Common myeloid progenitor, CD34-positive (primary cell): ENCODE measurements at regions not wholly inside any gene's neighbourhood (a gene's known extent, or its start where the extent isn't known, plus 50 kb on each side); places are given as distances from the start of the nearest gene placed in this dataset.

Experiments used
- CTCF ChIA-PET: fragments of 350-600 bp; sonication (Branson Sonifier 250); formaldehyde crosslinking; loops from one replicate; lab custom pipeline; 2021; ENCODE audit warnings: antibody characterized with exemption; lab: Charles Lee
- POLR2A ChIA-PET: fragments of 350-600 bp; sonication (Branson Sonifier 250); formaldehyde crosslinking; loops from one replicate; lab custom pipeline; 2021; ENCODE audit warnings: antibody characterized with exemption; lab: Charles Lee
- DNase-seq, 3 donors: peaks; one replicate each; pipeline versions ENCODE4 v3.0.0 to v3.0.0-alpha.2; 2013
- H3K27ac ChIP-seq, 2 experiments: 1 replicate in 1 of 2; 2 replicates in 1 of 2; pipeline ENCODE4 v1.7.0; 2013; ENCODE audit warnings: inconsistent platforms in 2 of 2, low read length in 2 of 2, mild to moderate bottlenecking in 2 of 2, low read depth in 1 of 2, moderate library complexity in 1 of 2; ENCODE audit not compliant: severe bottlenecking in 2 of 2, insufficient read depth in 1 of 2, poor library complexity in 1 of 2
- H3K27me3 ChIP-seq, 5 experiments: replicated peaks in 2 of 5; 1 replicate in 3 of 5; 2 replicates in 2 of 5; pipeline versions ENCODE4 v1.6.1 to v1.7.0; 2013; ENCODE audit warnings: low read length in 4 of 5, mild to moderate bottlenecking in 2 of 5, moderate library complexity in 2 of 5, inconsistent platforms in 1 of 5; ENCODE audit not compliant: insufficient read depth in 5 of 5, control insufficient read depth in 4 of 5
- H3K36me3 ChIP-seq, 4 experiments: 1 replicate in 2 of 4; 2 replicates in 2 of 4; pipeline versions ENCODE4 v1.6.1 to v1.7.0; 2013; ENCODE audit warnings: low read length in 3 of 4, control low read depth in 1 of 4, mild to moderate bottlenecking in 1 of 4; ENCODE audit not compliant: control insufficient read depth in 4 of 4, insufficient read depth in 4 of 4
- H3K4me1 ChIP-seq, 4 experiments: 1 replicate in 3 of 4; 2 replicates in 1 of 4; pipeline versions ENCODE4 v1.6.1 to v1.7.1; 2013; ENCODE audit warnings: low read length in 3 of 4, mild to moderate bottlenecking in 3 of 4, control low read depth in 1 of 4, inconsistent platforms in 1 of 4, moderate library complexity in 1 of 4; ENCODE audit not compliant: control insufficient read depth in 4 of 4, insufficient read depth in 4 of 4; ENCODE audit errors: control extremely low read depth in 1 of 4
- H3K4me3 ChIP-seq, 7 experiments: 1 replicate in 4 of 7; 2 replicates in 3 of 7; pipeline versions ENCODE4 v1.5.1 to v1.7.0; 2013; ENCODE audit warnings: mild to moderate bottlenecking in 7 of 7, low read length in 6 of 7, moderate library complexity in 6 of 7, inconsistent platforms in 2 of 7, low read depth in 2 of 7, control low read depth in 1 of 7; ENCODE audit not compliant: insufficient read depth in 4 of 7, control insufficient read depth in 1 of 7; ENCODE audit errors: extremely low read depth in 1 of 7
- H3K9me3 ChIP-seq, 5 experiments: 1 replicate in 4 of 5; 2 replicates in 1 of 5; pipeline versions ENCODE4 v1.6.1 to v1.7.1; 2013; ENCODE audit warnings: low read length in 4 of 5, mild to moderate bottlenecking in 2 of 5, inconsistent platforms in 1 of 5, low read depth in 1 of 5, moderate library complexity in 1 of 5; ENCODE audit not compliant: control insufficient read depth in 4 of 5, insufficient read depth in 2 of 5; ENCODE audit errors: control extremely low read depth in 1 of 5
- WGBS: methylation state at CpG from one replicate; pipeline ENCODE4 v1.1.5; 2013; ENCODE audit not compliant: insufficient coverage; 5-methylcytosine and 5-hydroxymethylcytosine counted together

DNA sequence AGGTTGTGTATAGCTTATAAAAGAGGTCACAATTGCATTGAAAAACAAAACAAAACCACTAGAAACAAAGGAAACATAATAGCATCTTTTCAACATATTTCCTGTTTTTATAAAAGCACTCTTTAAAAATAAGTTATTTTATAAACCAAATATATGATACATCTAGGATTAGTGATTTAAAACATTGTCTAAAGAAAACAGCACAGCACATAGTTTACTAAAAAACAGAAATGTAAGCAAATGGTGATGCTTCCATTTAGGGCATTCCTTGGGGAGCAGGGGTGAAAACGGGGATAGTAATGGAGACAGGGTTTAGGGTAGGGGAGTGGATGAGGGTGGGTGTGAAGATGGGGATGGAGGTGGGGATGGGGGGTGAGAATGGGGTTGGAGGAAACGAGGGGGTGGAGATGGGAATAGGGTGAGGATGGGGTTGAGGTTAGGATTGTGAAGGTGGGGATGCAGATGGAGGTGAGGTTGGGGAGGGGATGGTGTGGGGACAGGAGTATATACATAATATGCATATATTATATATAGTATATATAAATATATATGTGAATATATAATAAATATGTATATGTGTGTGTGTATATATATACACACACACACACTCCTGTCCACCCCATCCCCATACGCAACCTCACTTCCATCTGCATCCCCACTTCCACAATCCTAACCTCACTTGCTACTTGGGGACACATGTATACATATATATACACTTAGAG lies 1519.5 kb downstream of the CDH11 start:
- ChIA-PET POLR2A (no interaction called here), CTCF (no interaction called here)
- H3K27ac ChIP-seq, result no peak overlapping the region
- no peak overlapping the region for H3K4me3 ChIP-seq
- no peaks in the 10 kb centered on the region for H3K27me3 ChIP-seq
- no peaks in the 10 kb centered on the region for H3K4me1 ChIP-seq
- H3K9me3 ChIP-seq, result no peaks in the 10 kb centered on the region
- DNase-seq, result no peak
- H3K36me3 ChIP-seq, result no peaks in the 10 kb centered on the region
- 75% methylated on average over 1 of the region's 3 CpGs for WGBS

DNA sequence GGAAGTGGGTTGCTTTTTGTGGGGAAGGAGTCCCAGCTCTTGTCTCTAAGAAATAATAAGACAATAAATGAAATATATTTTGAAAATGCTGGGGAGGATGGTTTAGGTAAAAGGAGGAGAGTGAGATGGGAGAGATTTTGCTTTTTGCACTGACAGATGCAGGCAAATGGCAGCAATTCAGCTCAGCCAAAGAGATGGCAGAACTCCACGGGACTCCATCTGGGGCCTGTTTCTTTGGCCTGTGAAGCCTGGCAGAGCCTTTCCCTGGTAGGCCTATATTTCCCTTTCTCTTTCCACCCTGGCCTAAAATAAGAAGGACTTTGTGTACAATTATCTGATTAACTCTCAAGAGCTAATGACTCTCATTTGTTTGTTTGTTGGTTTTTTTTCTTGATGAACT lies 1525.1 kb downstream of the CDH11 start:
- WGBS, result 100% methylated on average over 1 of the region's 1 CpG
- CTCF ChIA-PET, result no interaction called here
- Histone ChIP-seq H3K4me1 (no peaks in the 10 kb centered on the region), H3K4me3 (no peak overlapping the region), H3K9me3 (no peaks in the 10 kb centered on the region), H3K27me3 (no peaks in the 10 kb centered on the region), H3K27ac (no peak overlapping the region), H3K36me3 (no peaks in the 10 kb centered on the region)
- no peak for DNase-seq
- POLR2A ChIA-PET, result no interaction called here

DNA sequence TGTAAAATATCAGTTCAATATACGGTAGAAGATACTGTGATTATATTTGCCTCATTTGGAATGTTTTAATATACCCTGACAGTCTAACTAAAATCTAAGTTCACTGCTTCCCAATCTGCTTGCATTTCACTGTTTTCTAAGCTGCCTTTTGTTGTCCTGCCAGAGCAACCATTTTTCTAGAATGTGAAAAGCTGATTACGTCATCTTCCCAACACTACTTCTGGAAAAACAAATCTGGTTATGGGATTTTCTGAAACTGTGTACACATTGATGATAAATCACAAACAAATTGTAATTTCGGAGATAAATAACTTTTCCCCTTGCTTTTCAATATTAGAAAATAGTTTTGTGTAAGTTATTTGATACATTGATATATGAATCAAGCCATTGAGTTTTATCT lies 1529.0 kb downstream of the CDH11 start:
- no peaks in the 10 kb centered on the region for H3K36me3 ChIP-seq
- no peaks in the 10 kb centered on the region for H3K27me3 ChIP-seq
- no CpG with 5 or more reads among the region's 3 CpGs for WGBS
- ChIA-PET POLR2A (no interaction called here), CTCF (interaction anchor here (0.7 kb wide), 2 partner anchors 12 to 706 kb away, joined by 3 read pairs; no protein-coding TSS in a partner anchor)
- H3K27ac ChIP-seq, result no peak overlapping the region
- H3K4me1 ChIP-seq, result no peaks in the 10 kb centered on the region
- H3K9me3 ChIP-seq, result no peaks in the 10 kb centered on the region
- H3K4me3 ChIP-seq, result no peak overlapping the region
- DNase-seq, result no peak

DNA sequence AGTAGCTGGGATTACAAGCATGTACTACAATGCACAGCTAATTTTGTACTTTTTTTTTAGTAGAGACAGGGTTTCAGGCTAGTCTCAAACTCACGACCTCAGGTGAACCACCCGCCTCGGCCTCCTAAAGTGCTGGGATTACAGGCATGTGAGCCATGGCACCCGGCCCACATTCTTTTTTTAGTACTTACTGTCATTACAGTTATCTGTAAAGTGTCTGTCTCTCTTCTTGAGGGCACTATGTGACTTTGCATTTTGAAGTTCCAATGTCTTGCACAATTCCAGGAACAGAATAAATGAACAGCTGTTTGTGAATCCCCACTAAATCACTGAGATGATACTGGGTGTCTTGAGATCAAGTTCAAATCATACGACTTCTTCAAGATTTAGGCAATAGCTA lies 1540.3 kb downstream of the CDH11 start:
- Histone ChIP-seq H3K36me3 (no peaks in the 10 kb centered on the region), H3K4me3 (no peak overlapping the region), H3K9me3 (no peaks in the 10 kb centered on the region), H3K27me3 (no peaks in the 10 kb centered on the region), H3K27ac (no peak overlapping the region), H3K4me1 (no peaks in the 10 kb centered on the region)
- 85% methylated on average over 4 of the region's 5 CpGs for WGBS
- POLR2A ChIA-PET, result no interaction called here
- CTCF ChIA-PET, result interaction anchor here (0.9 kb wide), 1 partner anchor 11 kb away, joined by 3 read pairs; no protein-coding TSS in a partner anchor
- no peak for DNase-seq

DNA sequence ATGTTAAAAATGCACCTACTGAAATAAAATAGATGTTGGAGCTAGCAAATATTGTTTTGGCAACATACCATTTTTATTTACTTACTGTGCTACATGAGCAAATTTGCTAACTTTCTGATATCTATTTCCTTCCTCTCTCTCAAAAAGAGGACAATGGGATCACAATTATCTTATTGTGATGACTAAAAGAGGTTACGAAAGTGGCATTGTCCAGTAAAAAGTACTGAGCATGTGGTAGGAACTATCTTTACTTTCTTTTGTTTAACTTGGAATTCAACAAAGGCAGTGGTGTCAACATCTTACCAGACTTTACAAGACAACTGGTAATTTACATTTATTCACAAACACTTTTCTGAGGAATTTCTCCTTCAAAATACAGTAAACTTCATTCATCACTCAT lies 1542.6 kb upstream of the CDH8 start:
- H3K27me3 ChIP-seq, result no peaks in the 10 kb centered on the region
- no peak overlapping the region for H3K27ac ChIP-seq
- H3K4me3 ChIP-seq, result no peak overlapping the region
- no peaks in the 10 kb centered on the region for H3K36me3 ChIP-seq
- ChIA-PET POLR2A (no interaction called here), CTCF (no interaction called here)
- no peaks in the 10 kb centered on the region for H3K4me1 ChIP-seq
- WGBS, result no CpG with 5 or more reads among the region's 1 CpG
- no peaks in the 10 kb centered on the region for H3K9me3 ChIP-seq
- no peak for DNase-seq

DNA sequence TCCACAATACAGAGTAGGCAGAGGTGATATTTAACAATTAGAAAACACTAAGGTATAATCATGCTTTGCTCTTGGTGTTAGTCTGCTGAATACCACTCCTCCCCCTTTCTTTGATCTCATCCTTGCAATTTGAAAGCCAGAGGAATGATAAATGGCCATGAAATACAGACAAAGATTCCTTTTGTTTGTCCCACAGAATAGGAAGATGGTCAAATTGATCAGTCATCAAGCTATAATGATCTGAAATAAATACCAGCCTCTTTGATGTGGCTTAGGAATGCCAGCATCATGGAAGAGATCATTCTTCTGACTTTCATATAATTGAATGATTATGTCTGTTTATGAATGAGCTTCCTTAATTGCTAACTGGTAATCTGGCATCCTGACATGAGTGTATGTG lies 1541.7 kb upstream of the CDH8 start:
- Histone ChIP-seq H3K4me1 (no peaks in the 10 kb centered on the region), H3K27ac (no peak overlapping the region), H3K36me3 (no peaks in the 10 kb centered on the region), H3K9me3 (no peaks in the 10 kb centered on the region), H3K4me3 (no peak overlapping the region), H3K27me3 (no peaks in the 10 kb centered on the region)
- no peak for DNase-seq
- ChIA-PET POLR2A (no interaction called here), CTCF (no interaction called here)

DNA sequence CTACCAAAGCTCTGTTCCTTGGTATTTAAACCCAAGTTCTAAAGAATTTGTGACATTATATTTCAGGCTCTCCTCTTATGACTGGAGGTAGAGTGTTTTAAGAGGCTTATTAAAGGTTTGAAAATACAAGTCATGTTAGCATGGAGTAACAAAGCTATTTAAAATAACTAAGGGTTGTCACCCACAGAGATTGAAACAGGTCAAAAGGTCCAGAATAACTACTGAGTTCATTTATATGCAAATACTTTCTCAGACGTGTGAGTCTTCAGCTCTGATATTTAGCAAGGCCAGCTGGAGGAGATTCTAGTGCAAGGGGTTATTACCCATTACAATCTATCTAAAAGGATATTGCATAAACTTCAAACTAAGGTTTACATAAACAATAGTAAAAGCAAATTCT lies 1538.8 kb upstream of the CDH8 start:
- POLR2A ChIA-PET, result no interaction called here
- no peak overlapping the region for H3K4me3 ChIP-seq
- no peaks in the 10 kb centered on the region for H3K4me1 ChIP-seq
- no peaks in the 10 kb centered on the region for H3K27me3 ChIP-seq
- DNase-seq, result no peak
- no peak overlapping the region for H3K27ac ChIP-seq
- WGBS, result 100% methylated on average over 1 of the region's 1 CpG
- peaks cover 0 to 2% (median 0%) of the 10 kb centered on the region in 5 experiments for H3K9me3 ChIP-seq
- CTCF ChIA-PET, result no interaction called here
- no peaks in the 10 kb centered on the region for H3K36me3 ChIP-seq
